ENCODE measurements at regions not wholly inside any gene's neighbourhood (a gene's known extent, or its start where the extent isn't known, plus 50 kb on each side); places are given as distances from the start of the nearest gene placed in this dataset.
A peak's percentile ranks its signal among the peaks of the same experiment; 100 is the strongest.

DNA sequence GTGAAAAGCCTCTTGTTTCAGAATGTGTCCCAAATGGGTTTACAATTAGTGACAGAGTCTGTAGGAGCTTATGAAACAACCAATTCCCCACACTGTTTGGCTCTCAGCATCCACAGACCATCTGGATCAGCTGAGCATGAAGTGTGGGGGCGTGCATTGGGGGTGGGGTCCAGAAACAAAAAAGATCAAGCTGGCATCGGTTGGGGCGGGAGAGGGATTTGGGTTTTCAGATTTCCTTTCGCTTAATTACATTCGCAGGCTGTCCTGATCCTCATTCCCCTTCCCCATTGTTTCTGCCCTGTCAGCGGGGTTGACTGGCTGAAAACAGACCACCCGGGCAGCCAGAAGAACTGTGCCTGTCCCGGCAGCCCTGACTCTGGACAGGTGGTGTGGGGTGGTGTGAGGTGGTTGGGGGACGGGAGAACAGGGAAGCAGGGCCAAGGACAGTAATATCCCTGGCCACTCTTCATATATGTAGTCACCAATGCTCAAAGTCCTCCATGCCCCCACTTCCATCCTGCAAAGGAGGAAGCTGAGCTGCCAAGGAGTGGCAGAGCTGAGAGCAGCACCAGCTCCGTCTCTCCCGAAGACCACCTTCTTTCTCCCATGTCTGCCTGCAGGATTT, 92.0 kb downstream of the IER5 start:
- peaks cover 16 to 21% (median 17%) of the 10 kb centered on the region in 3 donors for H3K27me3 Mint-ChIP-seq (ENCODE audit: low read depth in 3 of 3)
- no peaks in the 10 kb centered on the region for H4K20me1 ChIP-seq (ENCODE audit: insufficient read depth, low read length)
- no peaks in the 10 kb centered on the region for H3K9me3 ChIP-seq (replicated peaks in 1 of 2; ENCODE audit: control insufficient read depth in 1 of 2, insufficient read depth in 1 of 2, low read length in 2 of 2)
- H3K4me2 ChIP-seq (replicated peaks; ENCODE audit: extremely low read depth, low read length, poor library complexity, severe bottlenecking) = no peak overlapping the region
- H3K4me1 Mint-ChIP-seq = no peaks in the 10 kb centered on the region
- peaks cover 0 to 8% of the 10 kb centered on the region in 2 donors for H3K27me3 ChIP-seq (ENCODE audit: control insufficient read depth in 2 of 2, insufficient read depth in 2 of 2, low read length in 2 of 2)
- H3K27ac Mint-ChIP-seq = peak overlapping the region in 2 of 7 donors; percentile 35 to 36
- no peaks in the 10 kb centered on the region for H3K36me3 Mint-ChIP-seq
- H3K9ac ChIP-seq (ENCODE audit: insufficient read depth, low read length, poor library complexity, severe bottlenecking) = no peak overlapping the region
- H3K79me2 ChIP-seq (ENCODE audit: insufficient read depth, low read length) = no peaks in the 10 kb centered on the region
- no peak overlapping the region for H2AFZ ChIP-seq (ENCODE audit: insufficient read depth, low read depth, low read length, poor library complexity, severe bottlenecking)
- H3K36me3 ChIP-seq (replicated peaks in 1 of 2; ENCODE audit: control insufficient read depth in 1 of 2, insufficient read depth in 2 of 2, low read length in 2 of 2) = no peaks in the 10 kb centered on the region
- H3K4me3 ChIP-seq (replicated peaks in 1 of 3; ENCODE audit: low read depth in 2 of 3, low read length in 3 of 3) = no peak overlapping the region
- TF ChIP-seq, protein P1, sequence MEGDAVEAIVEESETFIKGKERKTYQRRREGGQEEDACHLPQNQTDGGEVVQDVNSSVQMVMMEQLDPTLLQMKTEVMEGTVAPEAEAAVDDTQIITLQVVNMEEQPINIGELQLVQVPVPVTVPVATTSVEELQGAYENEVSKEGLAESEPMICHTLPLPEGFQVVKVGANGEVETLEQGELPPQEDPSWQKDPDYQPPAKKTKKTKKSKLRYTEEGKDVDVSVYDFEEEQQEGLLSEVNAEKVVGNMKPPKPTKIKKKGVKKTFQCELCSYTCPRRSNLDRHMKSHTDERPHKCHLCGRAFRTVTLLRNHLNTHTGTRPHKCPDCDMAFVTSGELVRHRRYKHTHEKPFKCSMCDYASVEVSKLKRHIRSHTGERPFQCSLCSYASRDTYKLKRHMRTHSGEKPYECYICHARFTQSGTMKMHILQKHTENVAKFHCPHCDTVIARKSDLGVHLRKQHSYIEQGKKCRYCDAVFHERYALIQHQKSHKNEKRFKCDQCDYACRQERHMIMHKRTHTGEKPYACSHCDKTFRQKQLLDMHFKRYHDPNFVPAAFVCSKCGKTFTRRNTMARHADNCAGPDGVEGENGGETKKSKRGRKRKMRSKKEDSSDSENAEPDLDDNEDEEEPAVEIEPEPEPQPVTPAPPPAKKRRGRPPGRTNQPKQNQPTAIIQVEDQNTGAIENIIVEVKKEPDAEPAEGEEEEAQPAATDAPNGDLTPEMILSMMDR (IDR thresholded peaks at IDR 0.05) = no peak
- WGBS (ENCODE audit: insufficient coverage) = 60% methylated on average over 3 of the region's 11 CpGs
- H3K4me1 ChIP-seq (ENCODE audit: control insufficient read depth in 1 of 2, insufficient read depth in 2 of 2, low read length in 2 of 2) = no peaks in the 10 kb centered on the region
- DNase-seq = no peak
- intact Hi-C loops (cut with micrococcal nuclease) = no loop called here
- no peak overlapping the region for H3K4me3 Mint-ChIP-seq
- H3K9me3 Mint-ChIP-seq = no peaks in the 10 kb centered on the region
- no peak overlapping the region for H3K27ac ChIP-seq (ENCODE audit: low read depth in 1 of 2, low read length in 2 of 2)

DNA sequence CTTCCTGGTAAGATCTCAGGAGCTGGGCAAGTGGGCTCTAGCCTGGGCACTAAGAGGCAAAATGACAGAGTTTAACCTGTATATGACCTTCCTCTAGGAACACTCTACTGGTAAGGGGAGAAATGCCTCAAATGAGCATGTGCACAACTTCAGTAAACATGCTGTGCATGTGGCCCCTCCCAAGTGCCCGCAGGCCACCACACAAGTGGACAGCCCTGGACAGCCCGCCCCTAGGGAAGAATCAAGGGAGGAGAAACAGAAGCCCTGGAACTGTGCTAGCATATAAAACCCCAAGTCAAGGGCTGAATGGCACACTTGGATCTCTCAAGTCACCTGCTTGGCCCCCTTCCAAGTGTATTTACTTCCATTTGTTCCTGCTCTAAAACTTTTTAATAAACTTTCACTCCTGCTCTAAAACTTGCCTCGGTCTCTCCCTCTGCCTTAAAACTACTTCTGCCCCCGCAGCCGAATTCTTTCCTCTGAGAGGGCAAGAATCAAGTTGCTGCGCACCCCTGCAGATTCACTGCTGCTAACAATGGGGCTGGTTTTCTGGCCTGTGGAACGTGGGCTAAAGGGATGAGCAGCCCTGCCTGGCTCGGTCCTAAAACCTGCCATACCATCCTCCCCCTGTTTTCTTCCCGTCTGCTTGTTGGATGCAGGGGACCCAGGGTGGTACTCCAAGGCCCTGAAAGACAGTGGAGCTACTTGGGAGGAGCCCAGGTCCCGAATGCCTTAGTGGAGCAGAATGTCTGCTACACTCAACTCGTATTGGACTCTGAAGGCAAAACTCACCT, 93.5 kb downstream of the IER5 start:
- no peak overlapping the region for H3K9ac ChIP-seq (ENCODE audit: insufficient read depth, low read length, poor library complexity, severe bottlenecking)
- H3K4me1 Mint-ChIP-seq = no peaks in the 10 kb centered on the region
- intact Hi-C loops (cut with micrococcal nuclease) = no loop called here

More for the DNA sequence above, 93.5 kb downstream of the IER5 start:
- Histone ChIP-seq H3K4me2 (replicated peaks; ENCODE audit: extremely low read depth, low read length, poor library complexity, severe bottlenecking) (no peak overlapping the region), H3K27ac (ENCODE audit: low read depth in 1 of 2, low read length in 2 of 2) (no peak overlapping the region), H3K36me3 (replicated peaks in 1 of 2; ENCODE audit: control insufficient read depth in 1 of 2, insufficient read depth in 2 of 2, low read length in 2 of 2) (no peaks in the 10 kb centered on the region), H3K27me3 (ENCODE audit: control insufficient read depth in 2 of 2, insufficient read depth in 2 of 2, low read length in 2 of 2) (peaks cover 0 to 8% of the 10 kb centered on the region in 2 donors), H3K79me2 (ENCODE audit: insufficient read depth, low read length) (no peaks in the 10 kb centered on the region), H3K4me1 (ENCODE audit: control insufficient read depth in 1 of 2, insufficient read depth in 2 of 2, low read length in 2 of 2) (no peaks in the 10 kb centered on the region), H2AFZ (ENCODE audit: insufficient read depth, low read depth, low read length, poor library complexity, severe bottlenecking) (no peak overlapping the region), H4K20me1 (ENCODE audit: insufficient read depth, low read length) (no peaks in the 10 kb centered on the region), H3K4me3 (replicated peaks in 1 of 3; ENCODE audit: low read depth in 2 of 3, low read length in 3 of 3) (no peak overlapping the region), H3K9me3 (replicated peaks in 1 of 2; ENCODE audit: control insufficient read depth in 1 of 2, insufficient read depth in 1 of 2, low read length in 2 of 2) (no peaks in the 10 kb centered on the region)
- Mint-ChIP-seq H3K4me3 (no peak overlapping the region), H3K9me3 (peaks cover 0 to 2% (median 0%) of the 10 kb centered on the region in 7 donors), H3K27me3 (ENCODE audit: low read depth in 3 of 3) (peaks cover 15 to 23% (median 17%) of the 10 kb centered on the region in 3 donors), H3K27ac (peak overlapping the region in 1 of 7 donors; percentile 77), H3K36me3 (no peaks in the 10 kb centered on the region)
- WGBS (ENCODE audit: insufficient coverage) = 97% methylated on average over 5 of the region's 11 CpGs
- DNase-seq = no peak
- TF ChIP-seq, protein P1 (IDR thresholded peaks at IDR 0.05) = no peak

All from CD14-positive monocyte (primary cell).